Keratinocyte (primary cell): ENCODE measurements at regions not wholly inside any gene's neighbourhood (a gene's known extent, or its start where the extent isn't known, plus 50 kb on each side); places are given as distances from the start of the nearest gene placed in this dataset.

ENCODE experiments used
- DNase-seq: peaks from one replicate; pipeline ENCODE4 v3.0.0-alpha.2; 2011; ENCODE audit warnings: low read depth, missing footprints, low spot score
- FAIRE-seq: peaks from 2 replicates; lab custom pipeline; 2011; peaks lifted over from hg19 to GRCh38; lab: Jason Lieb, UNC
- H2AFZ ChIP-seq: 2 replicates; pipeline ENCODE4 v1.6.0; 2012; ENCODE audit warnings: low read length, control low read depth, inconsistent platforms; ENCODE audit not compliant: control insufficient read depth
- H3K27ac ChIP-seq: 2 replicates; pipeline ENCODE4 v1.5.1; 2011; ENCODE audit warnings: low read length; ENCODE audit not compliant: control insufficient read depth, insufficient read depth
- H3K27me3 ChIP-seq: 3 replicates; pipeline ENCODE4 v1.6.0; 2011; ENCODE audit warnings: low read length; ENCODE audit not compliant: control insufficient read depth, insufficient read depth; ENCODE audit errors: extremely low read depth
- H3K36me3 ChIP-seq, 2 experiments: 2 replicates in 1 of 2; 3 replicates in 1 of 2; pipeline ENCODE4 v1.5.1; 2011; ENCODE audit warnings: low read length in 2 of 2, mild to moderate bottlenecking in 1 of 2; ENCODE audit not compliant: control insufficient read depth in 2 of 2, insufficient read depth in 2 of 2; ENCODE audit errors: extremely low read depth in 1 of 2
- H3K4me1 ChIP-seq: 3 replicates; pipeline ENCODE4 v1.5.1; 2011; ENCODE audit warnings: low read length; ENCODE audit not compliant: control insufficient read depth, insufficient read depth; ENCODE audit errors: extremely low read depth
- H3K4me2 ChIP-seq: 3 replicates; pipeline ENCODE4 v1.6.0; 2011; ENCODE audit warnings: low read depth, low read length; ENCODE audit not compliant: control insufficient read depth, insufficient read depth; ENCODE audit errors: extremely low read depth
- H3K4me3 ChIP-seq, 3 experiments: fragments of 200-600 bp in 1 of 3; sonication (generic) in 1 of 3; 2 replicates in 2 of 3; 3 replicates in 1 of 3; pipeline ENCODE4 v1.5.1; 2011 to 2016; ENCODE audit warnings: low read length in 3 of 3, mild to moderate bottlenecking in 3 of 3, control low read depth in 2 of 3, inconsistent platforms in 1 of 3, low read depth in 1 of 3, mixed read lengths in 1 of 3, mixed run types in 1 of 3, moderate library complexity in 1 of 3; ENCODE audit not compliant: control insufficient read depth in 2 of 3, insufficient read depth in 2 of 3; ENCODE audit errors: extremely low read depth in 1 of 3
- H3K79me2 ChIP-seq: 2 replicates; pipeline ENCODE4 v1.6.0; 2012; ENCODE audit warnings: low read length; ENCODE audit not compliant: control insufficient read depth, insufficient read depth
- H3K9ac ChIP-seq: 3 replicates; pipeline ENCODE4 v1.6.0; 2011; ENCODE audit warnings: low read length; ENCODE audit not compliant: control insufficient read depth, insufficient read depth; ENCODE audit errors: extremely low read depth
- H3K9me1 ChIP-seq: 3 replicates; pipeline ENCODE4 v1.6.0; 2011; ENCODE audit warnings: low read length; ENCODE audit not compliant: control insufficient read depth, insufficient read depth; ENCODE audit errors: extremely low read depth
- H3K9me3 ChIP-seq: 2 replicates; pipeline ENCODE4 v1.5.1; 2012; ENCODE audit warnings: low read depth, low read length; ENCODE audit not compliant: control insufficient read depth
- H4K20me1 ChIP-seq: 3 replicates; pipeline ENCODE4 v1.6.0; 2011; ENCODE audit warnings: low read length; ENCODE audit not compliant: control insufficient read depth, insufficient read depth; ENCODE audit errors: extremely low read depth
- CTCF ChIP-seq, 3 experiments: IDR thresholded peaks in 1 of 3; conservative IDR thresholded peaks in 1 of 3; optimal IDR thresholded peaks in 1 of 3; 2 replicates in 2 of 3; 3 replicates in 1 of 3; pipeline versions ENCODE3 to v1.5.1; 2011; ENCODE audit warnings: low read length in 3 of 3, mild to moderate bottlenecking in 3 of 3, moderate library complexity in 2 of 3, control low read depth in 1 of 3, inconsistent platforms in 1 of 3; ENCODE audit not compliant: insufficient read depth in 2 of 3; ENCODE audit errors: extremely low read depth in 1 of 3
- EZH2 ChIP-seq: IDR thresholded peaks from one replicate; pipeline ENCODE4 v1.6.1; 2012; ENCODE audit warnings: inconsistent platforms, mild to moderate bottlenecking, low read length, moderate library complexity
- dilution Hi-C: fragments of 300-500 bp; cut with MboI; formaldehyde crosslinking; loops from one replicate; pipeline ENCODE4 v1.7.0; 2020; ENCODE audit warnings: low sequenced_read_pairs; ENCODE audit not compliant: extremely low pct_ligation_motif_present

GRCh38 chr20:63121246-63121645 is 94.7 kb downstream of the YTHDF1 start:
- no peaks in the 10 kb centered on the region for H3K79me2 ChIP-seq
- dilution Hi-C loops = no loop called here
- no peak overlapping the region for H3K4me3 ChIP-seq
- H3K9me3 ChIP-seq = no peaks in the 10 kb centered on the region
- no peaks in the 10 kb centered on the region for H4K20me1 ChIP-seq
- H3K9me1 ChIP-seq = no peaks in the 10 kb centered on the region
- H2AFZ ChIP-seq = no peak overlapping the region
- no peak overlapping the region for H3K4me2 ChIP-seq
- H3K9ac ChIP-seq = no peak overlapping the region
- no peaks in the 10 kb centered on the region for H3K4me1 ChIP-seq
- TF ChIP-seq EZH2 (no peak), CTCF (optimal IDR thresholded peaks at IDR 0.05 in 1 of 3, IDR thresholded peaks at IDR 0.05 in 1 of 3, conservative IDR thresholded peaks at IDR 0.05 in 1 of 3; ENCODE audit: extremely low read depth in 1 of 3, insufficient read depth in 2 of 3, low read length in 3 of 3) (no peak)
- FAIRE-seq (no peak), DNase-seq (no peak)
- no peaks in the 10 kb centered on the region for H3K36me3 ChIP-seq
- no peaks in the 10 kb centered on the region for H3K27me3 ChIP-seq
- no peak overlapping the region for H3K27ac ChIP-seq

- no peaks in the 10 kb centered on the region for H3K9me3 ChIP-seq
- no peak for TF ChIP-seq CTCF (optimal IDR thresholded peaks at IDR 0.05 in 1 of 3, IDR thresholded peaks at IDR 0.05 in 1 of 3, conservative IDR thresholded peaks at IDR 0.05 in 1 of 3; ENCODE audit: extremely low read depth in 1 of 3, insufficient read depth in 2 of 3, low read length in 3 of 3)
- TF ChIP-seq EZH2 = no peak
- H2AFZ ChIP-seq = no peak overlapping the region
- H3K9me1 ChIP-seq = no peaks in the 10 kb centered on the region
- peaks cover 3% of the 10 kb centered on the region for H3K27me3 ChIP-seq
- no peak overlapping the region for H3K4me3 ChIP-seq
- no peaks in the 10 kb centered on the region for H4K20me1 ChIP-seq
- H3K79me2 ChIP-seq = no peaks in the 10 kb centered on the region
- FAIRE-seq (no peak), DNase-seq (no peak)
- no peaks in the 10 kb centered on the region for H3K36me3 ChIP-seq
- no peaks in the 10 kb centered on the region for H3K4me1 ChIP-seq
- no peak overlapping the region for H3K4me2 ChIP-seq
- dilution Hi-C loops = no loop called here
- no peak overlapping the region for H3K27ac ChIP-seq
- H3K9ac ChIP-seq = no peak overlapping the region
Observed at GRCh38 chr20:63120808-63121090, 95.2 kb downstream of the YTHDF1 start.
